ENCODE measurements at regions not wholly inside any gene's neighbourhood (a gene's known extent, or its start where the extent isn't known, plus 50 kb on each side); places are given as distances from the start of the nearest gene placed in this dataset.

- TF ChIP-seq, protein P1, sequence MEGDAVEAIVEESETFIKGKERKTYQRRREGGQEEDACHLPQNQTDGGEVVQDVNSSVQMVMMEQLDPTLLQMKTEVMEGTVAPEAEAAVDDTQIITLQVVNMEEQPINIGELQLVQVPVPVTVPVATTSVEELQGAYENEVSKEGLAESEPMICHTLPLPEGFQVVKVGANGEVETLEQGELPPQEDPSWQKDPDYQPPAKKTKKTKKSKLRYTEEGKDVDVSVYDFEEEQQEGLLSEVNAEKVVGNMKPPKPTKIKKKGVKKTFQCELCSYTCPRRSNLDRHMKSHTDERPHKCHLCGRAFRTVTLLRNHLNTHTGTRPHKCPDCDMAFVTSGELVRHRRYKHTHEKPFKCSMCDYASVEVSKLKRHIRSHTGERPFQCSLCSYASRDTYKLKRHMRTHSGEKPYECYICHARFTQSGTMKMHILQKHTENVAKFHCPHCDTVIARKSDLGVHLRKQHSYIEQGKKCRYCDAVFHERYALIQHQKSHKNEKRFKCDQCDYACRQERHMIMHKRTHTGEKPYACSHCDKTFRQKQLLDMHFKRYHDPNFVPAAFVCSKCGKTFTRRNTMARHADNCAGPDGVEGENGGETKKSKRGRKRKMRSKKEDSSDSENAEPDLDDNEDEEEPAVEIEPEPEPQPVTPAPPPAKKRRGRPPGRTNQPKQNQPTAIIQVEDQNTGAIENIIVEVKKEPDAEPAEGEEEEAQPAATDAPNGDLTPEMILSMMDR (conservative IDR thresholded peaks at IDR 0.05 in 1 of 2, IDR thresholded peaks at IDR 0.05 in 1 of 2; ENCODE audit: extremely low read depth in 1 of 2, insufficient read depth in 1 of 2, low read depth in 1 of 2, low read length in 2 of 2), result no peak
- no peak for TF ChIP-seq EZH2 (IDR thresholded peaks at IDR 0.05; ENCODE audit: borderline replicate concordance, low read length)
Measured at GRCh38 chr2:217650229-217650628, 352.6 kb downstream of the TNS1 start.
